ENCODE measurements at regions not wholly inside any gene's neighbourhood (a gene's known extent, or its start where the extent isn't known, plus 50 kb on each side); places are given as distances from the start of the nearest gene placed in this dataset.

DNA sequence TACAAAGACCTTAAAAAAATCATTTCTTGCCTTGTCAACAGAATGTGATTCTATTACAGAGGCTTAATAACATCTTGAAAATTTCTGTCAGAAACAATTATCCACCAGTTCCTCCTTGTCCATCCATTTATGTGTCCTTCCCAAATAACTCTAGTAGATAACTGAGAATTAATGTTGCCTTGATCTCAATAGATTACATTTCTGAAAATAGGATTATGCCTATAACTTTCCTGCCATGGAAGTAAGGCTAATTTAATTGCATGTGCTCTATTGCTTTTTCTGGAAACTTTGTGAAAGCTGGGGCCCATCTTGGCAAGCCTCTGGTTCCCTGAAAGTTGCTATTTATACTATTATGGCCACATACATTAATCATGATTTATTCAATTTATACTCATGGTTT lies 76.2 kb upstream of the UNC5C start:
- no peaks in the 10 kb centered on the region; the same call in 2 of the 3 replicates for H3K9me3 Mint-ChIP-seq
- no peak overlapping the region for H3K4me3 ChIP-seq
- H3K27ac Mint-ChIP-seq = no peak overlapping the region
- no peak overlapping the region for H3K27ac ChIP-seq (ENCODE audit: low read depth)
- no peaks in the 10 kb centered on the region for H3F3A ChIP-seq (replicated peaks; ENCODE audit: low read depth)
- no peaks in the 10 kb centered on the region for H3K36me3 Mint-ChIP-seq (ENCODE audit: low read depth)
- no peak overlapping the region for H3K4me3 Mint-ChIP-seq
- H3K27me3 Mint-ChIP-seq (ENCODE audit: insufficient read depth, low read depth, poor library complexity) = no peaks in the 10 kb centered on the region
- TF ChIP-seq CREB1 (CRISPR knock-in tag; IDR thresholded peaks at IDR 0.05; ENCODE audit: low read depth) (no peak), POLR2AphosphoS5 (IDR thresholded peaks at IDR 0.05; ENCODE audit: low read depth) (no peak), EZH2 (IDR thresholded peaks at IDR 0.05; ENCODE audit: low read depth, unreplicated experiment) (no peak), ZNF114 (CRISPR knock-in tag; IDR thresholded peaks at IDR 0.05) (no peak), NANOG (IDR thresholded peaks at IDR 0.05; ENCODE audit: borderline replicate concordance) (no peak), JUNB (IDR thresholded peaks at IDR 0.05; ENCODE audit: unreplicated experiment) (no peak), STAT1 (IDR thresholded peaks at IDR 0.05; ENCODE audit: unreplicated experiment) (no peak), ETS1 (IDR thresholded peaks at IDR 0.05) (no peak), EZH2phosphoT487 (IDR thresholded peaks at IDR 0.05; ENCODE audit: unreplicated experiment) (no peak), ZNF331 (CRISPR knock-in tag; IDR thresholded peaks at IDR 0.05; ENCODE audit: low read depth) (no peak)
- TF ChIP-seq, protein P1, sequence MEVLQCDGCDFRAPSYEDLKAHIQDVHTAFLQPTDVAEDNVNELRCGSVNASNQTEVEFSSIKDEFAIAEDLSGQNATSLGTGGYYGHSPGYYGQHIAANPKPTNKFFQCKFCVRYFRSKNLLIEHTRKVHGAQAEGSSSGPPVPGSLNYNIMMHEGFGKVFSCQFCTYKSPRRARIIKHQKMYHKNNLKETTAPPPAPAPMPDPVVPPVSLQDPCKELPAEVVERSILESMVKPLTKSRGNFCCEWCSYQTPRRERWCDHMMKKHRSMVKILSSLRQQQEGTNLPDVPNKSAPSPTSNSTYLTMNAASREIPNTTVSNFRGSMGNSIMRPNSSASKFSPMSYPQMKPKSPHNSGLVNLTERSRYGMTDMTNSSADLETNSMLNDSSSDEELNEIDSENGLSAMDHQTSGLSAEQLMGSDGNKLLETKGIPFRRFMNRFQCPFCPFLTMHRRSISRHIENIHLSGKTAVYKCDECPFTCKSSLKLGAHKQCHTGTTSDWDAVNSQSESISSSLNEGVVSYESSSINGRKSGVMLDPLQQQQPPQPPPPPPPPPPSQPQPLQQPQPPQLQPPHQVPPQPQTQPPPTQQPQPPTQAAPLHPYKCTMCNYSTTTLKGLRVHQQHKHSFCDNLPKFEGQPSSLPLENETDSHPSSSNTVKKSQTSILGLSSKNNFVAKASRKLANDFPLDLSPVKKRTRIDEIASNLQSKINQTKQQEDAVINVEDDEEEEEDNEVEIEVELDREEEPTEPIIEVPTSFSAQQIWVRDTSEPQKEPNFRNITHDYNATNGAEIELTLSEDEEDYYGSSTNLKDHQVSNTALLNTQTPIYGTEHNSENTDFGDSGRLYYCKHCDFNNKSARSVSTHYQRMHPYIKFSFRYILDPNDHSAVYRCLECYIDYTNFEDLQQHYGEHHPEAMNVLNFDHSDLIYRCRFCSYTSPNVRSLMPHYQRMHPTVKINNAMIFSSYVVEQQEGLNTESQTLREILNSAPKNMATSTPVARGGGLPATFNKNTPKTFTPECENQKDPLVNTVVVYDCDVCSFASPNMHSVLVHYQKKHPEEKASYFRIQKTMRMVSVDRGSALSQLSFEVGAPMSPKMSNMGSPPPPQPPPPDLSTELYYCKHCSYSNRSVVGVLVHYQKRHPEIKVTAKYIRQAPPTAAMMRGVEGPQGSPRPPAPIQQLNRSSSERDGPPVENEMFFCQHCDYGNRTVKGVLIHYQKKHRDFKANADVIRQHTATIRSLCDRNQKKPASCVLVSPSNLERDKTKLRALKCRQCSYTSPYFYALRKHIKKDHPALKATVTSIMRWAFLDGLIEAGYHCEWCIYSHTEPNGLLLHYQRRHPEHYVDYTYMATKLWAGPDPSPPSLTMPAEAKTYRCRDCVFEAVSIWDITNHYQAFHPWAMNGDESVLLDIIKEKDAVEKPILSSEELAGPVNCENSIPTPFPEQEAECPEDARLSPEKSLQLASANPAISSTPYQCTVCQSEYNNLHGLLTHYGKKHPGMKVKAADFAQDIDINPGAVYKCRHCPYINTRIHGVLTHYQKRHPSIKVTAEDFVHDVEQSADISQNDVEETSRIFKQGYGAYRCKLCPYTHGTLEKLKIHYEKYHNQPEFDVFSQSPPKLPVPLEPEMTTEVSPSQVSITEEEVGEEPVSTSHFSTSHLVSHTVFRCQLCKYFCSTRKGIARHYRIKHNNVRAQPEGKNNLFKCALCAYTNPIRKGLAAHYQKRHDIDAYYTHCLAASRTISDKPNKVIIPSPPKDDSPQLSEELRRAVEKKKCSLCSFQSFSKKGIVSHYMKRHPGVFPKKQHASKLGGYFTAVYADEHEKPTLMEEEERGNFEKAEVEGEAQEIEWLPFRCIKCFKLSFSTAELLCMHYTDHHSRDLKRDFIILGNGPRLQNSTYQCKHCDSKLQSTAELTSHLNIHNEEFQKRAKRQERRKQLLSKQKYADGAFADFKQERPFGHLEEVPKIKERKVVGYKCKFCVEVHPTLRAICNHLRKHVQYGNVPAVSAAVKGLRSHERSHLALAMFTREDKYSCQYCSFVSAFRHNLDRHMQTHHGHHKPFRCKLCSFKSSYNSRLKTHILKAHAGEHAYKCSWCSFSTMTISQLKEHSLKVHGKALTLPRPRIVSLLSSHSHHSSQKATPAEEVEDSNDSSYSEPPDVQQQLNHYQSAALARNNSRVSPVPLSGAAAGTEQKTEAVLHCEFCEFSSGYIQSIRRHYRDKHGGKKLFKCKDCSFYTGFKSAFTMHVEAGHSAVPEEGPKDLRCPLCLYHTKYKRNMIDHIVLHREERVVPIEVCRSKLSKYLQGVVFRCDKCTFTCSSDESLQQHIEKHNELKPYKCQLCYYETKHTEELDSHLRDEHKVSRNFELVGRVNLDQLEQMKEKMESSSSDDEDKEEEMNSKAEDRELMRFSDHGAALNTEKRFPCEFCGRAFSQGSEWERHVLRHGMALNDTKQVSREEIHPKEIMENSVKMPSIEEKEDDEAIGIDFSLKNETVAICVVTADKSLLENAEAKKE (CRISPR knock-in tag; IDR thresholded peaks at IDR 0.05) = no peak
- TF ChIP-seq, protein P2, sequence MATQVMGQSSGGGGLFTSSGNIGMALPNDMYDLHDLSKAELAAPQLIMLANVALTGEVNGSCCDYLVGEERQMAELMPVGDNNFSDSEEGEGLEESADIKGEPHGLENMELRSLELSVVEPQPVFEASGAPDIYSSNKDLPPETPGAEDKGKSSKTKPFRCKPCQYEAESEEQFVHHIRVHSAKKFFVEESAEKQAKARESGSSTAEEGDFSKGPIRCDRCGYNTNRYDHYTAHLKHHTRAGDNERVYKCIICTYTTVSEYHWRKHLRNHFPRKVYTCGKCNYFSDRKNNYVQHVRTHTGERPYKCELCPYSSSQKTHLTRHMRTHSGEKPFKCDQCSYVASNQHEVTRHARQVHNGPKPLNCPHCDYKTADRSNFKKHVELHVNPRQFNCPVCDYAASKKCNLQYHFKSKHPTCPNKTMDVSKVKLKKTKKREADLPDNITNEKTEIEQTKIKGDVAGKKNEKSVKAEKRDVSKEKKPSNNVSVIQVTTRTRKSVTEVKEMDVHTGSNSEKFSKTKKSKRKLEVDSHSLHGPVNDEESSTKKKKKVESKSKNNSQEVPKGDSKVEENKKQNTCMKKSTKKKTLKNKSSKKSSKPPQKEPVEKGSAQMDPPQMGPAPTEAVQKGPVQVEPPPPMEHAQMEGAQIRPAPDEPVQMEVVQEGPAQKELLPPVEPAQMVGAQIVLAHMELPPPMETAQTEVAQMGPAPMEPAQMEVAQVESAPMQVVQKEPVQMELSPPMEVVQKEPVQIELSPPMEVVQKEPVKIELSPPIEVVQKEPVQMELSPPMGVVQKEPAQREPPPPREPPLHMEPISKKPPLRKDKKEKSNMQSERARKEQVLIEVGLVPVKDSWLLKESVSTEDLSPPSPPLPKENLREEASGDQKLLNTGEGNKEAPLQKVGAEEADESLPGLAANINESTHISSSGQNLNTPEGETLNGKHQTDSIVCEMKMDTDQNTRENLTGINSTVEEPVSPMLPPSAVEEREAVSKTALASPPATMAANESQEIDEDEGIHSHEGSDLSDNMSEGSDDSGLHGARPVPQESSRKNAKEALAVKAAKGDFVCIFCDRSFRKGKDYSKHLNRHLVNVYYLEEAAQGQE (IDR thresholded peaks at IDR 0.05; ENCODE audit: unreplicated experiment) = no peak
- TF ChIP-seq, protein P3, sequence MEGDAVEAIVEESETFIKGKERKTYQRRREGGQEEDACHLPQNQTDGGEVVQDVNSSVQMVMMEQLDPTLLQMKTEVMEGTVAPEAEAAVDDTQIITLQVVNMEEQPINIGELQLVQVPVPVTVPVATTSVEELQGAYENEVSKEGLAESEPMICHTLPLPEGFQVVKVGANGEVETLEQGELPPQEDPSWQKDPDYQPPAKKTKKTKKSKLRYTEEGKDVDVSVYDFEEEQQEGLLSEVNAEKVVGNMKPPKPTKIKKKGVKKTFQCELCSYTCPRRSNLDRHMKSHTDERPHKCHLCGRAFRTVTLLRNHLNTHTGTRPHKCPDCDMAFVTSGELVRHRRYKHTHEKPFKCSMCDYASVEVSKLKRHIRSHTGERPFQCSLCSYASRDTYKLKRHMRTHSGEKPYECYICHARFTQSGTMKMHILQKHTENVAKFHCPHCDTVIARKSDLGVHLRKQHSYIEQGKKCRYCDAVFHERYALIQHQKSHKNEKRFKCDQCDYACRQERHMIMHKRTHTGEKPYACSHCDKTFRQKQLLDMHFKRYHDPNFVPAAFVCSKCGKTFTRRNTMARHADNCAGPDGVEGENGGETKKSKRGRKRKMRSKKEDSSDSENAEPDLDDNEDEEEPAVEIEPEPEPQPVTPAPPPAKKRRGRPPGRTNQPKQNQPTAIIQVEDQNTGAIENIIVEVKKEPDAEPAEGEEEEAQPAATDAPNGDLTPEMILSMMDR (conservative IDR thresholded peaks at IDR 0.05; ENCODE audit: low read depth in 2 of 2) = no peak
- no peak overlapping the region for H3K4me2 ChIP-seq
- H3K4me1 Mint-ChIP-seq = peaks cover 20% of the 10 kb centered on the region
- H3K36me3 ChIP-seq (ENCODE audit: insufficient read depth) = no peaks in the 10 kb centered on the region
- DNase-seq (ENCODE audit: low spot score) (no peak), ATAC-seq (no peak)
- H3K79me2 ChIP-seq (replicated peaks; ENCODE audit: insufficient read depth) = no peaks in the 10 kb centered on the region
- peaks cover 6% of the 10 kb centered on the region for H3K9me2 ChIP-seq (ENCODE audit: insufficient read depth)
- no peaks in the 10 kb centered on the region for H3K27me3 ChIP-seq (ENCODE audit: insufficient read depth)
- peaks cover 3% of the 10 kb centered on the region; the same call in 1 of the 2 replicates for H3K4me1 ChIP-seq (ENCODE audit: insufficient read depth)
- H4K20me1 ChIP-seq (replicated peaks; ENCODE audit: insufficient read depth) = no peaks in the 10 kb centered on the region
- no peak overlapping the region for H2AFZ ChIP-seq
